Hepatocyte (in vitro differentiated cells): ENCODE measurements at regions not wholly inside any gene's neighbourhood (a gene's known extent, or its start where the extent isn't known, plus 50 kb on each side); places are given as distances from the start of the nearest gene placed in this dataset.
"Not testable (repeated sequence)": the region's sequence is repeated elsewhere in the genome, so short reads cannot be mapped to it uniquely, and the experiment has no call there.

ENCODE experiments used
- DNase-seq: peaks from one replicate; pipeline ENCODE4 v3.0.0-alpha.2; 2016; ENCODE audit warnings: low spot score
- H2AFZ ChIP-seq: fragments of 200-600 bp; sonication (generic); 2 replicates; pipeline ENCODE4 v1.6.0; 2016; ENCODE audit warnings: antibody characterized with exemption, mild to moderate bottlenecking
- H3K27ac ChIP-seq: fragments of 200-600 bp; sonication (generic); 2 replicates; pipeline ENCODE4 v1.5.1; 2016; ENCODE audit warnings: mild to moderate bottlenecking
- H3K27me3 ChIP-seq: fragments of 200-600 bp; sonication (generic); 2 replicates; pipeline ENCODE4 v1.6.1; 2016
- H3K36me3 ChIP-seq: fragments of 200-600 bp; sonication (generic); replicated peaks from 2 replicates; pipeline ENCODE4 v1.5.1; 2016; ENCODE audit warnings: low read depth; ENCODE audit not compliant: insufficient read depth
- H3K4me1 ChIP-seq: fragments of 200-600 bp; sonication (generic); 2 replicates; pipeline ENCODE4 v1.5.1; 2016; ENCODE audit warnings: mild to moderate bottlenecking, moderate library complexity; ENCODE audit not compliant: insufficient read depth
- H3K4me2 ChIP-seq: fragments of 200-600 bp; sonication (generic); 2 replicates; pipeline ENCODE4 v1.6.0; 2016
- H3K4me3 ChIP-seq: fragments of 200-600 bp; sonication (generic); 2 replicates; pipeline ENCODE4 v1.5.1; 2016; ENCODE audit warnings: mild to moderate bottlenecking
- H3K79me2 ChIP-seq: fragments of 200-600 bp; sonication (generic); 2 replicates; pipeline ENCODE4 v1.6.0; 2017; ENCODE audit warnings: mild to moderate bottlenecking
- H3K9me2 ChIP-seq: fragments of 200-600 bp; sonication (generic); replicated peaks from 2 replicates; pipeline ENCODE4 v1.6.0; 2017; ENCODE audit warnings: mild to moderate bottlenecking; ENCODE audit not compliant: insufficient read depth
- H3K9me3 ChIP-seq: fragments of 200-600 bp; sonication (generic); 2 replicates; pipeline ENCODE4 v1.5.1; 2016; ENCODE audit warnings: low read depth, mild to moderate bottlenecking
- H4K20me1 ChIP-seq: fragments of 200-600 bp; sonication (generic); 2 replicates; pipeline ENCODE4 v1.6.0; 2016; ENCODE audit warnings: mild to moderate bottlenecking; ENCODE audit not compliant: insufficient read depth, poor library complexity, severe bottlenecking
- EZH2 ChIP-seq: fragments of 200-600 bp; sonication (generic); IDR thresholded peaks from 2 replicates; pipeline ENCODE4 v1.6.1; 2016; ENCODE audit warnings: antibody characterized with exemption, mild to moderate bottlenecking, borderline replicate concordance
- EZH2phosphoT487 ChIP-seq: fragments of 200-600 bp; sonication (generic); IDR thresholded peaks from one replicate; pipeline ENCODE4 v1.6.1; 2018; ENCODE audit warnings: antibody characterized with exemption, mild to moderate bottlenecking, low read depth, moderate library complexity; ENCODE audit not compliant: unreplicated experiment, severe bottlenecking
- WGBS: methylation state at CpG from one replicate; pipeline ENCODE4 v1.1.6; 2016; ENCODE audit warnings: low lambda C conversion rate; ENCODE audit errors: missing lambda C conversion rate; 5-methylcytosine and 5-hydroxymethylcytosine counted together
- TF ChIP-seq, protein P1 (sequence below): fragments of 200-600 bp; sonication (generic); IDR thresholded peaks from 2 replicates; pipeline ENCODE4 v1.5.1; 2016; ENCODE audit warnings: antibody characterized with exemption, mild to moderate bottlenecking; ENCODE audit not compliant: poor library complexity

DNA sequence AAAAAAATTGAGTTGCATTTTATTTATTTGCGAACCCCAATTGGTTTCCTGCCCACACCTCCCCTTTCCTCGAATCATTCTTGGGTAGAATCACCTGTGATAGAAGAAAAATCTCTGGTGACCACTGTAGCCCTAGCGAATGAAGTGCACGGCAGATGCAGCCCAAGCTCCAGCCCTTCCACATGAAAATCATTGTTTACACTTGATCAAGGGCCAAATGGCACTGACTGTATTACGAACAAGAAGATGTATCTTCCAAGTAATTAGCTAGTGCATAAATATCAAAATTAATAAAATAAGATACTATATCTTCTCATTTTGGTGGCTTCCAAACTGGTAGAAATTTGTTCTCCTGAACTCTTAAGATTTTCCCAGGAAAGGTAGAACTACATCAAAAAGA is 93.4 kb upstream of the ARID1B start:
- Histone ChIP-seq H4K20me1 (no peaks in the 10 kb centered on the region), H3K36me3 (no peaks in the 10 kb centered on the region), H3K4me2 (no peak overlapping the region), H2AFZ (no peak overlapping the region), H3K4me1 (peaks cover 7% of the 10 kb centered on the region), H3K27me3 (no peaks in the 10 kb centered on the region), H3K27ac (no peak overlapping the region), H3K4me3 (no peak overlapping the region), H3K9me3 (no peaks in the 10 kb centered on the region), H3K9me2 (no peaks in the 10 kb centered on the region), H3K79me2 (no peaks in the 10 kb centered on the region)
- WGBS, result 91% methylated on average over 5 of the region's 5 CpGs
- TF ChIP-seq, protein P1, sequence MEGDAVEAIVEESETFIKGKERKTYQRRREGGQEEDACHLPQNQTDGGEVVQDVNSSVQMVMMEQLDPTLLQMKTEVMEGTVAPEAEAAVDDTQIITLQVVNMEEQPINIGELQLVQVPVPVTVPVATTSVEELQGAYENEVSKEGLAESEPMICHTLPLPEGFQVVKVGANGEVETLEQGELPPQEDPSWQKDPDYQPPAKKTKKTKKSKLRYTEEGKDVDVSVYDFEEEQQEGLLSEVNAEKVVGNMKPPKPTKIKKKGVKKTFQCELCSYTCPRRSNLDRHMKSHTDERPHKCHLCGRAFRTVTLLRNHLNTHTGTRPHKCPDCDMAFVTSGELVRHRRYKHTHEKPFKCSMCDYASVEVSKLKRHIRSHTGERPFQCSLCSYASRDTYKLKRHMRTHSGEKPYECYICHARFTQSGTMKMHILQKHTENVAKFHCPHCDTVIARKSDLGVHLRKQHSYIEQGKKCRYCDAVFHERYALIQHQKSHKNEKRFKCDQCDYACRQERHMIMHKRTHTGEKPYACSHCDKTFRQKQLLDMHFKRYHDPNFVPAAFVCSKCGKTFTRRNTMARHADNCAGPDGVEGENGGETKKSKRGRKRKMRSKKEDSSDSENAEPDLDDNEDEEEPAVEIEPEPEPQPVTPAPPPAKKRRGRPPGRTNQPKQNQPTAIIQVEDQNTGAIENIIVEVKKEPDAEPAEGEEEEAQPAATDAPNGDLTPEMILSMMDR, result no peak
- TF ChIP-seq EZH2, result no peak
- TF ChIP-seq EZH2phosphoT487, result no peak
- DNase-seq, result no peak

DNA sequence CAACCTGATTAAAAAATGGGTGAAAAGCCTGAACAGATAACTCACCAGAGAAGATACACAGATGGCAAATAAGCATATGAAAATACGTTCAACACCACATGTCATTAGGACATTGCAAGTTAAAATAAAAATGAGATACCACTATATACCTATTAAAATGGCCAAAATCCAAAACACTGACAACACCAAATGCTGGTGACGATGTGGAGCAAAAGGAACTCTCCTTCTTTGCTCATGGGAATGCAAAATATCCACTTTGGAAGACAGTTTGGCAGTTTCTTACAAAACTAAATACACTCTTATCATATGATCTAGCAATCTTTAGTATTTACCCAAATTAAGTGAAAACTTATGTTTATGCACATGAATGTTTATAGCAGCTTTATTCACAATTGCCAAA is 100.5 kb upstream of the ARID1B start:
- Histone ChIP-seq H3K4me2 (no peak overlapping the region), H3K9me3 (peaks cover 11% of the 10 kb centered on the region), H3K4me3 (no peak overlapping the region), H2AFZ (no peak overlapping the region), H3K4me1 (no peaks in the 10 kb centered on the region), H3K79me2 (no peaks in the 10 kb centered on the region), H4K20me1 (no peaks in the 10 kb centered on the region), H3K36me3 (no peaks in the 10 kb centered on the region), H3K27ac (no peak overlapping the region), H3K9me2 (no peaks in the 10 kb centered on the region), H3K27me3 (no peaks in the 10 kb centered on the region)
- 97% methylated on average over 2 of the region's 2 CpGs for WGBS
- no peak for DNase-seq
- TF ChIP-seq, protein P1, result no peak
- TF ChIP-seq EZH2 (no peak), EZH2phosphoT487 (no peak)

DNA sequence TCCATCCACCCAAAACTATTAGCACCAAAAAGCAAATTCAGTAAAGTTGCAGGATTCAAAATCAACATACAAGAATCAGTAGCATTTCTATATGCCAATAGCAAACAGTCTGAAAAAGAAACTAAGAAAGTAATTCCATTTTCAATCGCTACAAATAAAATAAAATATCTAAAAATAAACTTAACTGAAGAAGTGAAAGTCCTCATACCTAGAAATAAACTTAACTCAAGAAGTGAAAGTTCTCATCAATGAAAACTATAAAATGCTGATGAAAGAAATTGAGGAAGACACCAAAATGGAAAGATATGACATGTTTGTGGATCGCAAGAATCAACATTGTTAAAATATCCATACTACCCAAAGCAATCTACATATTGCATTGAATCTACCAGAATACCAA is 103.0 kb upstream of the ARID1B start:
- H3K4me3 ChIP-seq, result no peak overlapping the region
- H3K4me2 ChIP-seq, result no peak overlapping the region
- peaks cover 11% of the 10 kb centered on the region for H3K9me3 ChIP-seq
- no peak for DNase-seq
- H2AFZ ChIP-seq, result no peak overlapping the region
- H3K9me2 ChIP-seq, result no peaks in the 10 kb centered on the region
- H3K36me3 ChIP-seq, result no peaks in the 10 kb centered on the region
- H3K79me2 ChIP-seq, result no peaks in the 10 kb centered on the region
- no peaks in the 10 kb centered on the region for H3K27me3 ChIP-seq
- TF ChIP-seq, protein P1, result no peak
- TF ChIP-seq EZH2, result no peak
- TF ChIP-seq EZH2phosphoT487, result no peak
- no peaks in the 10 kb centered on the region for H4K20me1 ChIP-seq
- WGBS, result 100% methylated on average over 2 of the region's 2 CpGs
- H3K27ac ChIP-seq, result no peak overlapping the region
- no peaks in the 10 kb centered on the region for H3K4me1 ChIP-seq

DNA sequence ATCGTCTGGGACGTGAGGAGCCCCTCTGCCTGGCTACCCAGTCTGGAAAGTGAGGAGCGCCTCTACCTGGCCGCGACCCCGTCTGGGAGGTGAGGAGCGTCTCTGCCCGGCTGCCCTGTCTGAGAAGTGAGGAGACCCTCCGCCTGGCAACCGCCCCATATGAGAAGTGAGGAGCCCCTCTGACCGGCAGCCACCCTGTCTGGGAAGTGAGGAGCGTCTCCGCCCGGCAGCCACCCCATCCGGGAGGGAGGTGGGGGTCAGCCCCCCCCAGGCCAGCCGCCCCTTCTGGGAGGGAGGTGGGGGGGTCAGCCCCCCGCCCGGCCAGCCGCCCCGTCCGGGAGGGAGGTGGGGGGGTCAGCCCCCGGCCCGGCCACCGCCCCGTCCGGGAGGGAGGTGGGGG is 107.1 kb upstream of the ARID1B start:
- not testable (repeated sequence) for H3K27me3 ChIP-seq, H3K4me2 ChIP-seq, H3K9me2 ChIP-seq, H3K4me1 ChIP-seq, DNase-seq, H4K20me1 ChIP-seq, H3K79me2 ChIP-seq, H3K4me3 ChIP-seq, H3K27ac ChIP-seq, H3K36me3 ChIP-seq, H2AFZ ChIP-seq
- peaks cover 11% of the 10 kb centered on the region for H3K9me3 ChIP-seq
- WGBS, result no CpG with 5 or more reads among the region's 26 CpGs
